Esophagus muscularis mucosa (tissue), 4 donors: ENCODE measurements at regions not wholly inside any gene's neighbourhood (a gene's known extent, or its start where the extent isn't known, plus 50 kb on each side); places are given as distances from the start of the nearest gene placed in this dataset.
"Not testable (repeated sequence)": the region's sequence is repeated elsewhere in the genome, so short reads cannot be mapped to it uniquely, and the experiment has no call there.

Experiments
- EP300 ChIP-seq: sonication (generic); formaldehyde crosslinking; IDR thresholded peaks from one replicate; pipeline ENCODE4 v1.6.1; 2017; ENCODE audit warnings: antibody characterized with exemption
- POLR2A ChIP-seq: fragments of 450-650 bp; IDR thresholded peaks from one replicate; pipeline ENCODE4 v1.6.1; 2017; ENCODE audit warnings: antibody characterized with exemption, moderate library complexity, mild to moderate bottlenecking, low read depth
- TF ChIP-seq, protein P1 (sequence below), 3 experiments: fragments of 200-600 bp in 2 of 3; fragments of 450-650 bp in 1 of 3; sonication (generic) in 2 of 3; IDR thresholded peaks; one replicate each; pipeline ENCODE4 v1.5.1; 2017 to 2019; ENCODE audit warnings: antibody characterized with exemption in 3 of 3, mild to moderate bottlenecking in 2 of 3, moderate library complexity in 1 of 3

DNA sequence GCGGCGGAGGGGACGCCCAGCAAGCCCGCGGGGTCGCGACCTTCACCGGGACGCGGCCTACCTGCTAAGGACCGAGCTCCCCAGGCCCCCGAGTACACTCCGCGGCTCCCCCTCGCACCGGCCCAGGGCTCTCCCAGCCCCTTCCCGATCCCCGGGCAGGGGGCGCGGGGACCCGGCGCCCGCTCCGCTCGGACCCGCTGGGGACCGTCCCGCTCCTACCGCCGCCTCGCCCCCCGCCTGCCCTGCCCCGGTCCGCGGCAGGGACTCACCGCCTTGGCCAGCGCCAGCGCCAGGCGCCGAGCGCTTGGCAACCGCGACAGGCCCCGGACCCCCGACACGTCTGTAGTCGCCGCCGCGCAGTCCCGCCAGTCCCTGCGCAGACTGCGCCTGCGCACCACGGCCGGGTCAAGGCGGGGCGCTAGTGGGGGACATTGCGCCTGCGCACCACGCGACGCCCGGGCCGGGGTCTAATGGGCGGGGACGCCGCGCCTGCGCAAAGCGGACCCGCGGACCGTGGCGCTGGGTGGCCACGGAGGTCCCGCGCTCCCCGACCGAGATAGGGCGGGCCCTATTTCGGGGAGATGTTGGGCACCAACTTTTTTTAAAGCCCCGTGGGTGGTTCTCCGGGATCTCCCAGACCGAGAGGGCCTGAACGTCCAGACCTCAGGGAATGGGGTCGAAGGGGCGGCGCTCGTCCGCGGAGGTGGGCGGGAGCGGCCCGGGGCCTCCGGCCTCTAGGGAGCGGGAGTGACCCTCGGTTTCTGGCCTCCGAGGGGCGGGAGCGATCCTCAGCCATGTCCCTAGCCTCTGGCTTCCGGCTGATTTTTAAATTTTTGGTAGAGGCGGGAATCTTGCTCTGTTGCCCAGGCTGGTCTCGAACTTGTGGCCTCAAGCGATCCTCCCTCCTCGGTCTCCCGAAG is 81.8 kb upstream of the TNK2 start:
- peak; percentile 41 for TF ChIP-seq POLR2A
- TF ChIP-seq, protein P1, sequence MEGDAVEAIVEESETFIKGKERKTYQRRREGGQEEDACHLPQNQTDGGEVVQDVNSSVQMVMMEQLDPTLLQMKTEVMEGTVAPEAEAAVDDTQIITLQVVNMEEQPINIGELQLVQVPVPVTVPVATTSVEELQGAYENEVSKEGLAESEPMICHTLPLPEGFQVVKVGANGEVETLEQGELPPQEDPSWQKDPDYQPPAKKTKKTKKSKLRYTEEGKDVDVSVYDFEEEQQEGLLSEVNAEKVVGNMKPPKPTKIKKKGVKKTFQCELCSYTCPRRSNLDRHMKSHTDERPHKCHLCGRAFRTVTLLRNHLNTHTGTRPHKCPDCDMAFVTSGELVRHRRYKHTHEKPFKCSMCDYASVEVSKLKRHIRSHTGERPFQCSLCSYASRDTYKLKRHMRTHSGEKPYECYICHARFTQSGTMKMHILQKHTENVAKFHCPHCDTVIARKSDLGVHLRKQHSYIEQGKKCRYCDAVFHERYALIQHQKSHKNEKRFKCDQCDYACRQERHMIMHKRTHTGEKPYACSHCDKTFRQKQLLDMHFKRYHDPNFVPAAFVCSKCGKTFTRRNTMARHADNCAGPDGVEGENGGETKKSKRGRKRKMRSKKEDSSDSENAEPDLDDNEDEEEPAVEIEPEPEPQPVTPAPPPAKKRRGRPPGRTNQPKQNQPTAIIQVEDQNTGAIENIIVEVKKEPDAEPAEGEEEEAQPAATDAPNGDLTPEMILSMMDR (IDR thresholded peaks at IDR 0.05) = peak in 1 of 3 experiments; percentile 20
- TF ChIP-seq EP300 = not testable (repeated sequence)
